NCI-H526 treated with DMSO at 0.1 percent for 48 hours (cell line): ENCODE measurements at regions not wholly inside any gene's neighbourhood (a gene's known extent, or its start where the extent isn't known, plus 50 kb on each side); places are given as distances from the start of the nearest gene placed in this dataset.
"Not testable (repeated sequence)": the region's sequence is repeated elsewhere in the genome, so short reads cannot be mapped to it uniquely, and the experiment has no call there.

Experiments
- DNase-seq: peaks from one replicate; lab custom pipeline; 2025; lab: John Stamatoyannopoulos, UW

- DNase-seq, result no peak
These were observed 180.6 kb downstream of the FAM43A start for GRCh38 chr3:194866236-194866635.

- no peak for DNase-seq
These were observed 181.7 kb downstream of the FAM43A start for GRCh38 chr3:194867270-194867983.

- no peak for DNase-seq
These were observed 183.1 kb downstream of the FAM43A start for GRCh38 chr3:194868831-194869230.

GRCh38 chr3:194869482-194870169, 183.9 kb downstream of the FAM43A start:
- no peak for DNase-seq

- no peak for DNase-seq
These were observed 184.9 kb downstream of the FAM43A start for GRCh38 chr3:194870394-194871110.

GRCh38 chr3:194871143-194871863, 185.6 kb downstream of the FAM43A start:
- DNase-seq, result no peak

GRCh38 chr3:194871864-194872668, 186.4 kb downstream of the FAM43A start:
- no peak for DNase-seq

- no peak for DNase-seq
These were observed 186.9 kb downstream of the FAM43A start for GRCh38 chr3:194872669-194872977.

- not testable (repeated sequence) for DNase-seq
These were observed 187.8 kb downstream of the FAM43A start for GRCh38 chr3:194873474-194873873.

- DNase-seq, result no peak
These were observed 188.5 kb downstream of the FAM43A start for GRCh38 chr3:194874206-194874605.

- no peak for DNase-seq
These were observed 189.1 kb downstream of the FAM43A start for GRCh38 chr3:194874783-194875182.

GRCh38 chr3:194875581-194876402, 190.1 kb downstream of the FAM43A start:
- no peak for DNase-seq

GRCh38 chr3:194876403-194877095, 190.9 kb downstream of the FAM43A start:
- DNase-seq, result no peak

GRCh38 chr3:194877291-194878119, 191.8 kb downstream of the FAM43A start:
- no peak for DNase-seq

- DNase-seq, result no peak
These were observed 193.6 kb downstream of the FAM43A start for GRCh38 chr3:194879126-194879877.

GRCh38 chr3:194879991-194880939, 194.6 kb downstream of the FAM43A start:
- DNase-seq, result no peak
